ENCODE measurements at regions not wholly inside any gene's neighbourhood (a gene's known extent, or its start where the extent isn't known, plus 50 kb on each side); places are given as distances from the start of the nearest gene placed in this dataset.

DNA sequence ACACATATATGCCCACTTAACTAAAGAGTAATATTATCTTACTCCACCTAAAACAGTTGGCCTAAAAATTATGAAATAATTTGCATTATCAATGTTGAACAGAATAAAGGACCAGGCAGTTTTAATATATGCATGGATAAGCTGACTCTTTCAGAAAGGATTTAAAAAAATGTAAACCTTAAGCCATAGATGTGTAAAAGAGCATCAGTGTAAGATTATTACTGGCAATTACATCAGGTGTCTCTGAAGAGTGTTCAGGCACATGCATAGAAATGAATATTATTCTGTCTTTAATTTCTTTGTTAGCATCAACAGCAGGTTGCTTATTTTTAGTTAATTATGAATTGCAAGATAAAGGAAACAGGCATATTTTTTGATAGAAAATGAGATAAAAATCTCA, 1353.8 kb downstream of the C4orf33 start:
- TF ChIP-seq ZNF274 (IDR thresholded peaks at IDR 0.05; ENCODE audit: low read depth, low read length), result no peak
- no peak for TF ChIP-seq YY1 (IDR thresholded peaks at IDR 0.05; ENCODE audit: insufficient read depth, insufficient read length)
